ENCODE measurements at regions not wholly inside any gene's neighbourhood (a gene's known extent, or its start where the extent isn't known, plus 50 kb on each side); places are given as distances from the start of the nearest gene placed in this dataset.

DNA sequence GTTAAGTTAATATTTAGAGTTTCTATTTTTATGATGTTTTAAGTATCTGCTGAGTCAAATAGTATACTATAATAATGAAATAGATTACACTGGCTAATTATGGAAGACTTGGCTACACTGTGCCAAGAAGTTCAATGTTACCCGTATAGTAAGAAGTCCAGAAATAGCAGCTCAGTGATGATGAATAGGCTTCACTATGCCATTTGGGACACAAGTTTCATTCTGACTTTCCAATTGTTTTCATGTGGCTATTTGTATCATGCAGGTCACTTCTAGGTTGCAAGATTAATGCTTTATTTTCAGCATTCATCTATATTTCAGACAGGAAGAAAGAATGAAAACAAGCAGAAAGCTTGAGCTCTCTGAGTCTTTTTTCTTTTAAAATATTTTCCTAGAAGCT, 194.5 kb upstream of the RIOK2 start:
- TF ChIP-seq, protein P1, sequence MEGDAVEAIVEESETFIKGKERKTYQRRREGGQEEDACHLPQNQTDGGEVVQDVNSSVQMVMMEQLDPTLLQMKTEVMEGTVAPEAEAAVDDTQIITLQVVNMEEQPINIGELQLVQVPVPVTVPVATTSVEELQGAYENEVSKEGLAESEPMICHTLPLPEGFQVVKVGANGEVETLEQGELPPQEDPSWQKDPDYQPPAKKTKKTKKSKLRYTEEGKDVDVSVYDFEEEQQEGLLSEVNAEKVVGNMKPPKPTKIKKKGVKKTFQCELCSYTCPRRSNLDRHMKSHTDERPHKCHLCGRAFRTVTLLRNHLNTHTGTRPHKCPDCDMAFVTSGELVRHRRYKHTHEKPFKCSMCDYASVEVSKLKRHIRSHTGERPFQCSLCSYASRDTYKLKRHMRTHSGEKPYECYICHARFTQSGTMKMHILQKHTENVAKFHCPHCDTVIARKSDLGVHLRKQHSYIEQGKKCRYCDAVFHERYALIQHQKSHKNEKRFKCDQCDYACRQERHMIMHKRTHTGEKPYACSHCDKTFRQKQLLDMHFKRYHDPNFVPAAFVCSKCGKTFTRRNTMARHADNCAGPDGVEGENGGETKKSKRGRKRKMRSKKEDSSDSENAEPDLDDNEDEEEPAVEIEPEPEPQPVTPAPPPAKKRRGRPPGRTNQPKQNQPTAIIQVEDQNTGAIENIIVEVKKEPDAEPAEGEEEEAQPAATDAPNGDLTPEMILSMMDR (IDR thresholded peaks at IDR 0.05): no peak
- TF ChIP-seq POLR2A (IDR thresholded peaks at IDR 0.05): no peak

All from uterus (tissue), 2 donors.